Neural crest cell (in vitro differentiated cells): ENCODE measurements at regions not wholly inside any gene's neighbourhood (a gene's known extent, or its start where the extent isn't known, plus 50 kb on each side); places are given as distances from the start of the nearest gene placed in this dataset.

ENCODE experiments used
- DNase-seq: peaks from one replicate; pipeline ENCODE4 v3.0.0; 2021; ENCODE audit warnings: low read depth, mixed read lengths, low spot score
- H3K27ac Mint-ChIP-seq: one replicate; pipeline ENCODE4 v1.8.0; 2021; ENCODE audit warnings: mild to moderate bottlenecking, mixed read lengths; ENCODE audit not compliant: unreplicated experiment
- H3K27me3 Mint-ChIP-seq: 2 replicates; pipeline ENCODE4 v1.8.0; 2021; ENCODE audit warnings: low read depth, mild to moderate bottlenecking, mixed read lengths
- H3K36me3 Mint-ChIP-seq: 2 replicates; pipeline ENCODE4 v1.8.0; 2021; ENCODE audit warnings: low read depth, mild to moderate bottlenecking, mixed read lengths
- H3K4me1 Mint-ChIP-seq: 2 replicates; pipeline ENCODE4 v1.8.0; 2021; ENCODE audit warnings: mixed read lengths
- H3K4me3 Mint-ChIP-seq: one replicate; pipeline ENCODE4 v1.8.0; 2021; ENCODE audit warnings: mild to moderate bottlenecking, mixed read lengths
- H3K9me3 Mint-ChIP-seq: 2 replicates; pipeline ENCODE4 v1.8.0; 2021; ENCODE audit warnings: mixed read lengths
- CTCF ChIP-seq: fragments of 200-600 bp; sonication (generic); conservative IDR thresholded peaks from 2 replicates; pipeline ENCODE4 v1.5.0; 2021; ENCODE audit warnings: antibody characterized with exemption, mild to moderate bottlenecking

GRCh38 chr16:74202009-74202408 lies 94.6 kb upstream of the PSMD7 start:
- no peaks in the 10 kb centered on the region for H3K27me3 Mint-ChIP-seq
- TF ChIP-seq CTCF: no peak
- no peak overlapping the region for H3K27ac Mint-ChIP-seq
- no peak for DNase-seq
- no peaks in the 10 kb centered on the region for H3K9me3 Mint-ChIP-seq
- no peaks in the 10 kb centered on the region for H3K4me1 Mint-ChIP-seq
- H3K4me3 Mint-ChIP-seq: no peak overlapping the region
- H3K36me3 Mint-ChIP-seq: no peaks in the 10 kb centered on the region

- Mint-ChIP-seq H3K27me3 (no peaks in the 10 kb centered on the region), H3K9me3 (no peaks in the 10 kb centered on the region), H3K4me1 (no peaks in the 10 kb centered on the region), H3K36me3 (no peaks in the 10 kb centered on the region), H3K4me3 (no peak overlapping the region), H3K27ac (no peak overlapping the region)
- no peak for DNase-seq
- TF ChIP-seq CTCF: no peak
Observed at GRCh38 chr16:74201576-74201975, 95.0 kb upstream of the PSMD7 start.

GRCh38 chr16:74200921-74201320 lies 95.7 kb upstream of the PSMD7 start:
- DNase-seq: no peak
- H3K4me1 Mint-ChIP-seq: no peaks in the 10 kb centered on the region
- H3K27ac Mint-ChIP-seq: no peak overlapping the region
- no peak for TF ChIP-seq CTCF
- H3K36me3 Mint-ChIP-seq: no peaks in the 10 kb centered on the region
- no peak overlapping the region for H3K4me3 Mint-ChIP-seq
- H3K9me3 Mint-ChIP-seq: no peaks in the 10 kb centered on the region
- H3K27me3 Mint-ChIP-seq: no peaks in the 10 kb centered on the region

- no peaks in the 10 kb centered on the region for H3K27me3 Mint-ChIP-seq
- H3K9me3 Mint-ChIP-seq: no peaks in the 10 kb centered on the region
- H3K36me3 Mint-ChIP-seq: no peaks in the 10 kb centered on the region
- DNase-seq: no peak
- no peak overlapping the region for H3K27ac Mint-ChIP-seq
- no peak for TF ChIP-seq CTCF
- H3K4me1 Mint-ChIP-seq: no peaks in the 10 kb centered on the region
- H3K4me3 Mint-ChIP-seq: no peak overlapping the region
Observed at GRCh38 chr16:74199842-74200124, 96.8 kb upstream of the PSMD7 start.

- H3K27me3 Mint-ChIP-seq: no peaks in the 10 kb centered on the region
- no peak overlapping the region for H3K27ac Mint-ChIP-seq
- no peak for TF ChIP-seq CTCF
- no peaks in the 10 kb centered on the region for H3K4me1 Mint-ChIP-seq
- DNase-seq: no peak
- no peaks in the 10 kb centered on the region for H3K36me3 Mint-ChIP-seq
- H3K9me3 Mint-ChIP-seq: no peaks in the 10 kb centered on the region
- no peak overlapping the region for H3K4me3 Mint-ChIP-seq
Observed at GRCh38 chr16:74199066-74199841, 97.4 kb upstream of the PSMD7 start.
